ENCODE measurements at regions not wholly inside any gene's neighbourhood (a gene's known extent, or its start where the extent isn't known, plus 50 kb on each side); places are given as distances from the start of the nearest gene placed in this dataset.

DNA sequence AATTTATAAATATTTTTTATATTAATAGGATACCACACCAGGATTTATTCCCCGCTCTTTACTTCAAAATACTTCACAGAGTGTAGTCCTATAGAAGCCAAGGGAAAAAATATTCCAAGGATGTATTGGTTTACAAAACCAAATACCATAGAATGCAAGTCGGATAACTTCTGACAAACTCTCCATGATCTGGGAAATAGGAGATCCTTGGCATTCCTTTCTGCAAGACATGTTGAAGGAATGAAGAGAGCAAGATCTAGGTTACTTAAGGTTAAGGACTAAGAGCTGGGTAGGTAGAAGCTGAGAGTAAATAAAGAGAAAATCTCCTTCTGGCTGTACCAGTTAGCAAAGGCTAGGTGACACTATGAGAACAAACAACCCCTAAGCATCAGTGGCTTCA is 141.2 kb downstream of the LRATD1 start:
- TF ChIP-seq RXRA (IDR thresholded peaks at IDR 0.05) (no peak), FOXA2 (IDR thresholded peaks at IDR 0.05) (no peak), FOXA1 (IDR thresholded peaks at IDR 0.05) (no peak), HNF4A (conservative IDR thresholded peaks at IDR 0.05) (no peak), GABPA (IDR thresholded peaks at IDR 0.05 in 1 of 2, conservative IDR thresholded peaks at IDR 0.05 in 1 of 2) (no peak)
- TF ChIP-seq, protein P1, sequence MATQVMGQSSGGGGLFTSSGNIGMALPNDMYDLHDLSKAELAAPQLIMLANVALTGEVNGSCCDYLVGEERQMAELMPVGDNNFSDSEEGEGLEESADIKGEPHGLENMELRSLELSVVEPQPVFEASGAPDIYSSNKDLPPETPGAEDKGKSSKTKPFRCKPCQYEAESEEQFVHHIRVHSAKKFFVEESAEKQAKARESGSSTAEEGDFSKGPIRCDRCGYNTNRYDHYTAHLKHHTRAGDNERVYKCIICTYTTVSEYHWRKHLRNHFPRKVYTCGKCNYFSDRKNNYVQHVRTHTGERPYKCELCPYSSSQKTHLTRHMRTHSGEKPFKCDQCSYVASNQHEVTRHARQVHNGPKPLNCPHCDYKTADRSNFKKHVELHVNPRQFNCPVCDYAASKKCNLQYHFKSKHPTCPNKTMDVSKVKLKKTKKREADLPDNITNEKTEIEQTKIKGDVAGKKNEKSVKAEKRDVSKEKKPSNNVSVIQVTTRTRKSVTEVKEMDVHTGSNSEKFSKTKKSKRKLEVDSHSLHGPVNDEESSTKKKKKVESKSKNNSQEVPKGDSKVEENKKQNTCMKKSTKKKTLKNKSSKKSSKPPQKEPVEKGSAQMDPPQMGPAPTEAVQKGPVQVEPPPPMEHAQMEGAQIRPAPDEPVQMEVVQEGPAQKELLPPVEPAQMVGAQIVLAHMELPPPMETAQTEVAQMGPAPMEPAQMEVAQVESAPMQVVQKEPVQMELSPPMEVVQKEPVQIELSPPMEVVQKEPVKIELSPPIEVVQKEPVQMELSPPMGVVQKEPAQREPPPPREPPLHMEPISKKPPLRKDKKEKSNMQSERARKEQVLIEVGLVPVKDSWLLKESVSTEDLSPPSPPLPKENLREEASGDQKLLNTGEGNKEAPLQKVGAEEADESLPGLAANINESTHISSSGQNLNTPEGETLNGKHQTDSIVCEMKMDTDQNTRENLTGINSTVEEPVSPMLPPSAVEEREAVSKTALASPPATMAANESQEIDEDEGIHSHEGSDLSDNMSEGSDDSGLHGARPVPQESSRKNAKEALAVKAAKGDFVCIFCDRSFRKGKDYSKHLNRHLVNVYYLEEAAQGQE (IDR thresholded peaks at IDR 0.05): no peak
- no peaks in the 10 kb centered on the region for H3K4me1 ChIP-seq (ENCODE audit: control insufficient read depth in 4 of 4, insufficient read depth in 4 of 4, low read length in 3 of 4)
- 86% methylated on average over 2 of the region's 2 CpGs for WGBS
- H3K36me3 ChIP-seq (ENCODE audit: control insufficient read depth in 4 of 4, insufficient read depth in 3 of 4, low read depth in 1 of 4, low read length in 3 of 4): no peaks in the 10 kb centered on the region
- no peaks in the 10 kb centered on the region for H3K27me3 ChIP-seq (ENCODE audit: control insufficient read depth in 4 of 4, insufficient read depth in 4 of 4, low read length in 3 of 4)
- DNase-seq (ENCODE audit: low spot score): no peak
- no peaks in the 10 kb centered on the region for H3K9me3 ChIP-seq (ENCODE audit: control insufficient read depth in 4 of 4, low read length in 3 of 4)
- H3K4me3 ChIP-seq (ENCODE audit: low read depth in 1 of 3, low read length in 3 of 3): no peak overlapping the region
- H3K27ac ChIP-seq (ENCODE audit: low read depth in 1 of 2, low read length in 2 of 2): no peak overlapping the region
- no peak overlapping the region for H3K9ac ChIP-seq (ENCODE audit: low read depth in 1 of 2, low read length in 2 of 2)

DNA sequence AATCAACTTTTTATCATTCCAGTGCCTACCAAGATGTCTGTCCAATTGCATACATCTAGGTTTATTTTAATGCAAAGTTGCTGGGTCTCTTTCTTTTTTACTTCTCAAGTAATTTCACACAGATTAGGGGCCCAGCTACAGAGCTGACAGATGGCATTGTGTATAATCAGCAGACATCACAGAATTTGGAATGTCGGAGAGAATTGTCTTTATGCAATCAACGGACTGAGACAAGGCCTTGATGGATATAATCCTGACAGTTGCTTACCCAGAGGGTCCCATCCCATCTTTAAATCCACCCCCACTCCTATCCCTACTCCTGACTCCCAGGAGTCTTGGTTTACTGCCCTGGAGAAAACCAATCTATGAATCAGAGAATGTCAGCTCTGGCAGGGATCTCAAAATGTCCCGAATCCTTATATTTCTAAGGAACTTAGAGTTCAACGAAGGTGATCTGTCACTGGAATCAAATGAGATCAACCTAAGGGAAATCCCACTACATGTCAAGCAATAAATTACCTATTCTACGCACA is 142.0 kb downstream of the LRATD1 start:
- DNase-seq (ENCODE audit: low spot score): no peak
- Histone ChIP-seq H3K4me1 (ENCODE audit: control insufficient read depth in 4 of 4, insufficient read depth in 4 of 4, low read length in 3 of 4) (no peaks in the 10 kb centered on the region), H3K27ac (ENCODE audit: low read depth in 1 of 2, low read length in 2 of 2) (no peak overlapping the region), H3K9ac (ENCODE audit: low read depth in 1 of 2, low read length in 2 of 2) (no peak overlapping the region), H3K9me3 (ENCODE audit: control insufficient read depth in 4 of 4, low read length in 3 of 4) (no peaks in the 10 kb centered on the region), H3K36me3 (ENCODE audit: control insufficient read depth in 4 of 4, insufficient read depth in 3 of 4, low read depth in 1 of 4, low read length in 3 of 4) (no peaks in the 10 kb centered on the region), H3K27me3 (ENCODE audit: control insufficient read depth in 4 of 4, insufficient read depth in 4 of 4, low read length in 3 of 4) (no peaks in the 10 kb centered on the region), H3K4me3 (ENCODE audit: low read depth in 1 of 3, low read length in 3 of 3) (no peak overlapping the region)
- WGBS: 83% methylated on average over 5 of the region's 5 CpGs
- TF ChIP-seq HNF4G (IDR thresholded peaks at IDR 0.05): no peak
- no peak for TF ChIP-seq YY1 (IDR thresholded peaks at IDR 0.05)
- TF ChIP-seq NR2F2 (IDR thresholded peaks at IDR 0.05): no peak
- no peak for TF ChIP-seq HNF4A (conservative IDR thresholded peaks at IDR 0.05)
- no peak for TF ChIP-seq JUND (IDR thresholded peaks at IDR 0.05)
- TF ChIP-seq GABPA (IDR thresholded peaks at IDR 0.05 in 1 of 2, conservative IDR thresholded peaks at IDR 0.05 in 1 of 2): no peak
- TF ChIP-seq FOXA2 (IDR thresholded peaks at IDR 0.05): no peak
- no peak for TF ChIP-seq FOXA1 (IDR thresholded peaks at IDR 0.05)
- no peak for TF ChIP-seq TAF1 (conservative IDR thresholded peaks at IDR 0.05)
- TF ChIP-seq, protein P1 (IDR thresholded peaks at IDR 0.05): no peak
- TF ChIP-seq CTCF (IDR thresholded peaks at IDR 0.05; ENCODE audit: low read depth, low read length, missing input control): no peak
- no peak for TF ChIP-seq EGR1 (IDR thresholded peaks at IDR 0.05; ENCODE audit: low read depth in 2 of 2)

Measured in liver (tissue), 8 donors.